ENCODE measurements at regions not wholly inside any gene's neighbourhood (a gene's known extent, or its start where the extent isn't known, plus 50 kb on each side); places are given as distances from the start of the nearest gene placed in this dataset.

DNA sequence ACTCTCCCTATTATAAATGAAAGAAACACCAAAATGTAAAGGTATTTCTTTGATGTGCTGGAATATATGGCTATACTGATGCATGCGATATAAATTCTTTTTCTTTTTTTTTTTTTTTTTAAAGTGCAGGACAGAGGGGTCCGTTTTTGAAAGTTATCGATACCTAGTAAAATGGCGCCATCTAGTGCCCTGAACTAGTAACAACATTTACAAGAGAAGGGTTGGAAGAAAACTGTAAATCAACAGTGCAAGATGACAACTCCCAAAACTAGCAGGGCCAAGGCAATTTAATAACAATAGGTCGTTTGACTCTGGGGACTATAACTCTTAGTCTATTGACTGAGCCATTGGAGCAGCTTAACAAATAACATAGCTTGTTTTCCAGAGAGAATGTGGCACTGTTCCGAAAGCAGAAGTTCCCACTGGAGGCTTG, 137.7 kb downstream of the SPTSSA start:
- no peaks in the 10 kb centered on the region for H3K36me3 ChIP-seq (ENCODE audit: insufficient read depth, low read length)
- DNase-seq = peak in 4 of 14 experiments; percentile 20 to 65 (median 50)
- ATAC-seq (ENCODE audit: poor library complexity) = no peak
- Mint-ChIP-seq H3K9me3 (no peaks in the 10 kb centered on the region), H3K27ac (no peak overlapping the region), H3K4me3 (no peak overlapping the region), H3K27me3 (peaks cover 6% of the 10 kb centered on the region), H3K36me3 (ENCODE audit: low read depth) (no peaks in the 10 kb centered on the region), H3K4me1 (ENCODE audit: low read depth) (no peaks in the 10 kb centered on the region)
- intact Hi-C loops (cut with DNase I, micrococcal nuclease) = loop anchor here (5.0 kb wide), 2 partner anchors 482 to 487 kb away; no protein-coding TSS in a partner anchor
- no peaks in the 10 kb centered on the region for H3K9me3 ChIP-seq (ENCODE audit: control insufficient read depth in 1 of 2, insufficient read depth in 1 of 2, low read length in 2 of 2)
- ChIA-PET POLR2A (no interaction called here), CTCF (interaction anchor here (1.0 kb wide), 1 partner anchor 19 kb away, joined by 4 read pairs; no protein-coding TSS in a partner anchor)
- peaks cover 3% of the 10 kb centered on the region for H3K4me1 ChIP-seq (ENCODE audit: insufficient read depth, low read length)
- H3K4me3 ChIP-seq (ENCODE audit: low read length) = no peak overlapping the region
- no peak overlapping the region for H3K27ac ChIP-seq (ENCODE audit: low read depth in 1 of 2, low read length in 2 of 2)
- no peaks in the 10 kb centered on the region for H3K27me3 ChIP-seq (ENCODE audit: control insufficient read depth in 1 of 2, insufficient read depth in 2 of 2, low read length in 2 of 2)
- TF ChIP-seq, protein P1, sequence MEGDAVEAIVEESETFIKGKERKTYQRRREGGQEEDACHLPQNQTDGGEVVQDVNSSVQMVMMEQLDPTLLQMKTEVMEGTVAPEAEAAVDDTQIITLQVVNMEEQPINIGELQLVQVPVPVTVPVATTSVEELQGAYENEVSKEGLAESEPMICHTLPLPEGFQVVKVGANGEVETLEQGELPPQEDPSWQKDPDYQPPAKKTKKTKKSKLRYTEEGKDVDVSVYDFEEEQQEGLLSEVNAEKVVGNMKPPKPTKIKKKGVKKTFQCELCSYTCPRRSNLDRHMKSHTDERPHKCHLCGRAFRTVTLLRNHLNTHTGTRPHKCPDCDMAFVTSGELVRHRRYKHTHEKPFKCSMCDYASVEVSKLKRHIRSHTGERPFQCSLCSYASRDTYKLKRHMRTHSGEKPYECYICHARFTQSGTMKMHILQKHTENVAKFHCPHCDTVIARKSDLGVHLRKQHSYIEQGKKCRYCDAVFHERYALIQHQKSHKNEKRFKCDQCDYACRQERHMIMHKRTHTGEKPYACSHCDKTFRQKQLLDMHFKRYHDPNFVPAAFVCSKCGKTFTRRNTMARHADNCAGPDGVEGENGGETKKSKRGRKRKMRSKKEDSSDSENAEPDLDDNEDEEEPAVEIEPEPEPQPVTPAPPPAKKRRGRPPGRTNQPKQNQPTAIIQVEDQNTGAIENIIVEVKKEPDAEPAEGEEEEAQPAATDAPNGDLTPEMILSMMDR (IDR thresholded peaks at IDR 0.05) = peak; percentile 78

DNA sequence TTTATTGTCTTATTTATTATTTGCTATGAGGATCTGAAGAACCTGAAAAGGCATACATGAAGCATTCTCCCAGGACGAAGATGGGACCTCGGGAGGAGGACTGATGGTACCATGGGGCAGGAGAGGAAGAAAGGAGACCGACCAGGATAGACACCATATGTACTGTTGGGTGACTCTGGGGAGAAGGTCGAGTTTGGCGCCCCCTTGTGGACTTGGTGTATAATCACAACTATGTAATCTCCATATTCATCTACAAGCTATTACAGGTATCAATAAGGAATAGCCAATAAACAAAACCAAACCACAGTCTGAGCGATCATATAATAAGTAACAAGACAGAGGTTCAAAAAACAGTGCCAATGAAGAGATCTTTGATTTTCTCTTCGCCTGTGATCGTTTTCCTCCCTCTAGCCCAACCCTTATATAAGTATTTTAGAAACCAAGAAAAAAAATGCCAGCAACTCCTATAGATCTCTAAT, 139.1 kb downstream of the SPTSSA start:
- H3K9me3 ChIP-seq (ENCODE audit: control insufficient read depth in 1 of 2, insufficient read depth in 1 of 2, low read length in 2 of 2) = no peaks in the 10 kb centered on the region
- ChIA-PET CTCF (interaction anchor here (0.7 to 1.3 kb wide), 3 partner anchors 8 to 95 kb away, joined by 3 to 6 read pairs (median 4); no protein-coding TSS in a partner anchor), POLR2A (no interaction called here)
- no peaks in the 10 kb centered on the region for H3K27me3 ChIP-seq (ENCODE audit: control insufficient read depth in 1 of 2, insufficient read depth in 2 of 2, low read length in 2 of 2)
- peaks cover 3% of the 10 kb centered on the region for H3K4me1 ChIP-seq (ENCODE audit: insufficient read depth, low read length)
- DNase-seq (peak; percentile 42 to 82 (median 64)), ATAC-seq (ENCODE audit: poor library complexity) (peak; percentile 73)
- no peak overlapping the region for H3K4me3 ChIP-seq (ENCODE audit: low read length)
- H3K36me3 Mint-ChIP-seq (ENCODE audit: low read depth) = no peaks in the 10 kb centered on the region
- peaks cover 6% of the 10 kb centered on the region for H3K27me3 Mint-ChIP-seq
- TF ChIP-seq, protein P1 (IDR thresholded peaks at IDR 0.05) = peak; percentile 87
- H3K36me3 ChIP-seq (ENCODE audit: insufficient read depth, low read length) = no peaks in the 10 kb centered on the region
- H3K4me3 Mint-ChIP-seq = no peak overlapping the region
- H3K9me3 Mint-ChIP-seq = no peaks in the 10 kb centered on the region
- no peak overlapping the region for H3K27ac Mint-ChIP-seq
- H3K27ac ChIP-seq (ENCODE audit: low read depth in 1 of 2, low read length in 2 of 2) = no peak overlapping the region
- intact Hi-C loops (cut with DNase I, micrococcal nuclease) = loop anchor here (1.0 to 5.0 kb wide), 4 partner anchors 481 to 1747 kb away; no protein-coding TSS in a partner anchor
- H3K4me1 Mint-ChIP-seq (ENCODE audit: low read depth) = no peaks in the 10 kb centered on the region

DNA sequence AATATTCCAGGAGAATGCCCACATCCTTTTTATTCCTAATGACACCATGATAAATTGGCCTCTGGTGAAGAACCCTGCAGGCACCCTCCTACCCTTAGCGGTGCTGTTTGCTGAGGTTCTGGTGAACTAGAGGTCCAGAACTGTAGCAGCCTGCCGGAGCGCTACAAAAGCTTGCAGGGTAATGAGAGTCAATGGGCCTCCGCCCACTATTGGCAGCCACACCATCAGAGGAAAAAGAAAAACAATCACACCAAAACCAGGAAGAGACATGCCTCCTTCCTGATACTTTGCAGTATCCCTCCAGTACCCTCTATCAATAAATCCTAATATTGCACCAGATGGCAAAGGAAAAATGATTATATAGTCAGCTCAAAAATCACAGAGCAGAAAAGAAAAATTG, 142.9 kb downstream of the SPTSSA start:
- TF ChIP-seq, protein P1 (IDR thresholded peaks at IDR 0.05) = no peak
- no peaks in the 10 kb centered on the region for H3K9me3 ChIP-seq (ENCODE audit: control insufficient read depth in 1 of 2, insufficient read depth in 1 of 2, low read length in 2 of 2)
- ChIA-PET CTCF (interaction anchor here (1.6 kb wide), 1 partner anchor 12 kb away, joined by 6 read pairs; no protein-coding TSS in a partner anchor), POLR2A (no interaction called here)
- Mint-ChIP-seq H3K4me3 (no peak overlapping the region), H3K27me3 (peaks cover 27% of the 10 kb centered on the region), H3K4me1 (ENCODE audit: low read depth) (no peaks in the 10 kb centered on the region), H3K27ac (no peak overlapping the region), H3K9me3 (no peaks in the 10 kb centered on the region), H3K36me3 (ENCODE audit: low read depth) (no peaks in the 10 kb centered on the region)
- no peaks in the 10 kb centered on the region for H3K36me3 ChIP-seq (ENCODE audit: insufficient read depth, low read length)
- intact Hi-C loops (cut with DNase I, micrococcal nuclease) = no loop called here
- H3K27me3 ChIP-seq (ENCODE audit: control insufficient read depth in 1 of 2, insufficient read depth in 2 of 2, low read length in 2 of 2) = no peaks in the 10 kb centered on the region
- DNase-seq (no peak), ATAC-seq (ENCODE audit: poor library complexity) (no peak)
- H3K4me1 ChIP-seq (ENCODE audit: insufficient read depth, low read length) = peaks cover 3% of the 10 kb centered on the region
- no peak overlapping the region for H3K27ac ChIP-seq (ENCODE audit: low read depth in 1 of 2, low read length in 2 of 2)
- no peak overlapping the region for H3K4me3 ChIP-seq (ENCODE audit: low read length)
